ENCODE measurements at regions not wholly inside any gene's neighbourhood (a gene's known extent, or its start where the extent isn't known, plus 50 kb on each side); places are given as distances from the start of the nearest gene placed in this dataset.
"Not testable (repeated sequence)": the region's sequence is repeated elsewhere in the genome, so short reads cannot be mapped to it uniquely, and the experiment has no call there.

DNA sequence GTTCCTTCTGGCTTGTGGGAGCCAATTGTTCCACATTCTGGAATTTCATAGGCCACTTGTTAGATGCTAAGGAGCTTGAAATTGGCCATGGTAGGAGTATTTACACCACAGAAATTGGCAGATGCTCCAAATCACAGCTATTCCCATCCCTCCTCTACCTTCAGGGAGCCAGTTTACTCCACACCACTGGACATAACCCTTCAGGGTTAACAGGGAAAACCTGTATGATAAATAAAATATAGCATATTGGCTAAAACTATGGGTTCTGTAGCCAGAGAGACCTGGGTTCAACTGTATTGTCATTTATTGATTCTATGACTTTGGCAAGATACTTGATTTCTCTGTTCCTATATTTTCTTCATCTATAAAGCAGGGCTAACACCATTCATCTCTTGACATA lies 384.2 kb upstream of the PROK2 start:
- TF ChIP-seq, protein P1, sequence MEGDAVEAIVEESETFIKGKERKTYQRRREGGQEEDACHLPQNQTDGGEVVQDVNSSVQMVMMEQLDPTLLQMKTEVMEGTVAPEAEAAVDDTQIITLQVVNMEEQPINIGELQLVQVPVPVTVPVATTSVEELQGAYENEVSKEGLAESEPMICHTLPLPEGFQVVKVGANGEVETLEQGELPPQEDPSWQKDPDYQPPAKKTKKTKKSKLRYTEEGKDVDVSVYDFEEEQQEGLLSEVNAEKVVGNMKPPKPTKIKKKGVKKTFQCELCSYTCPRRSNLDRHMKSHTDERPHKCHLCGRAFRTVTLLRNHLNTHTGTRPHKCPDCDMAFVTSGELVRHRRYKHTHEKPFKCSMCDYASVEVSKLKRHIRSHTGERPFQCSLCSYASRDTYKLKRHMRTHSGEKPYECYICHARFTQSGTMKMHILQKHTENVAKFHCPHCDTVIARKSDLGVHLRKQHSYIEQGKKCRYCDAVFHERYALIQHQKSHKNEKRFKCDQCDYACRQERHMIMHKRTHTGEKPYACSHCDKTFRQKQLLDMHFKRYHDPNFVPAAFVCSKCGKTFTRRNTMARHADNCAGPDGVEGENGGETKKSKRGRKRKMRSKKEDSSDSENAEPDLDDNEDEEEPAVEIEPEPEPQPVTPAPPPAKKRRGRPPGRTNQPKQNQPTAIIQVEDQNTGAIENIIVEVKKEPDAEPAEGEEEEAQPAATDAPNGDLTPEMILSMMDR (IDR thresholded peaks at IDR 0.05): no peak
- no peak overlapping the region for H3K27ac ChIP-seq

DNA sequence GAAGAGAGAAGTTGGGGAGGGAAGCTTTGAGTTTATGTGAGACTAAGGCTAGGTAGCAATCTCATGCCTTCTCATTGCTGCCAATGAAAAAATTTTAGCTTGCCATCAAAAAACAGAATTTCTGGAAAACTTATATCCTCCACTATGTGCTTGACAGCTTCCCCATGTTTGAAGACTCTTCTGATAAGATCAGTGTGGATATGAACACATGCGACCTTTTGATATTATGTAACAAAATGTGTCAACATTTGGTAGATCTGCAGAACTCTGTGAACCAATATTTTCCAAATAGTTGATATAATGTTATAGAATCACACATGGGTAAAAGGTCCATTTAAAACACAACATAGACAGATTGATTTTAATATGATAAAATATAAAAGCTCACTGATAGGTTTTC lies 380.9 kb upstream of the PROK2 start:
- TF ChIP-seq, protein P1 (IDR thresholded peaks at IDR 0.05): no peak
- no peak for TF ChIP-seq ZFX (IDR thresholded peaks at IDR 0.05; ENCODE audit: borderline replicate concordance)
- H3K27ac ChIP-seq: no peak overlapping the region

DNA sequence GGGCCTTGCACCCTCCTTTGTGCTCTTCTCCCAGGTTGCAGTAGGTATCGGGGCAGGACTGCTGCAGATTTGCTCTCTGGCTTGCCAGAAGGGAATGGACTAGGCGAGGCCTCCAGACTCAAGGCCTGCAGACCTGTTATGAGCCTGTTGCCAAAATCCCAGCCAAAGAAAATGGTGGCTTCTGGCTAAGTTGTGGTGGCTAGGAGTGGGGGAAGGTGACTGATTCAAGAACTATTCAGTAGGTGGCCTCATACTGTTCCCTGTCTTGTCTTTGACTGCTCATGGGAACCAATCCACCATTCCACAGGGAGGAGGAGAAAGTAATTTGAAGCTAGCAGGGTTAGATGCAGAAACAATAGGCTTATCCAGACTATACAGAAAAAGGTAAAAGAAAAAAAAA lies 380.4 kb upstream of the PROK2 start:
- no peak for TF ChIP-seq ZFX (IDR thresholded peaks at IDR 0.05; ENCODE audit: borderline replicate concordance)
- TF ChIP-seq, protein P1 (IDR thresholded peaks at IDR 0.05): no peak
- no peak overlapping the region for H3K27ac ChIP-seq

DNA sequence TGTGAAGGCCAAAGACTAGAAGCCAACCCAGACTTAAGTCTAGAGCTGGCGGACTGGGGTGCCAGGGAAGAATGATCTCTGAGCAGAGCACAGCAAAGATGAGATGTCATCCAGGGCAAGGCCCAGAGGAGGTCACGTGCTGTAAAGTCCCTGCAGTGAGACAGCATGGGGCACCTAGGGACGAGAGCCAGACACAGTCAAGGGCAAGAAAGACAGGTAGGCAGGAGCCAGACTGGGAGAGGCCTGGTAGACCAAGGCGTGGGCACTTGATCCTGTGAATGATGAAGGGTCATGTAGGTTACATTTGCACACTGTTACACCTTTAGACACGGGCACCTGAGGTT lies 379.7 kb upstream of the PROK2 start:
- TF ChIP-seq, protein P1 (IDR thresholded peaks at IDR 0.05): no peak
- no peak for TF ChIP-seq ZFX (IDR thresholded peaks at IDR 0.05; ENCODE audit: borderline replicate concordance)
- no peak overlapping the region for H3K27ac ChIP-seq

DNA sequence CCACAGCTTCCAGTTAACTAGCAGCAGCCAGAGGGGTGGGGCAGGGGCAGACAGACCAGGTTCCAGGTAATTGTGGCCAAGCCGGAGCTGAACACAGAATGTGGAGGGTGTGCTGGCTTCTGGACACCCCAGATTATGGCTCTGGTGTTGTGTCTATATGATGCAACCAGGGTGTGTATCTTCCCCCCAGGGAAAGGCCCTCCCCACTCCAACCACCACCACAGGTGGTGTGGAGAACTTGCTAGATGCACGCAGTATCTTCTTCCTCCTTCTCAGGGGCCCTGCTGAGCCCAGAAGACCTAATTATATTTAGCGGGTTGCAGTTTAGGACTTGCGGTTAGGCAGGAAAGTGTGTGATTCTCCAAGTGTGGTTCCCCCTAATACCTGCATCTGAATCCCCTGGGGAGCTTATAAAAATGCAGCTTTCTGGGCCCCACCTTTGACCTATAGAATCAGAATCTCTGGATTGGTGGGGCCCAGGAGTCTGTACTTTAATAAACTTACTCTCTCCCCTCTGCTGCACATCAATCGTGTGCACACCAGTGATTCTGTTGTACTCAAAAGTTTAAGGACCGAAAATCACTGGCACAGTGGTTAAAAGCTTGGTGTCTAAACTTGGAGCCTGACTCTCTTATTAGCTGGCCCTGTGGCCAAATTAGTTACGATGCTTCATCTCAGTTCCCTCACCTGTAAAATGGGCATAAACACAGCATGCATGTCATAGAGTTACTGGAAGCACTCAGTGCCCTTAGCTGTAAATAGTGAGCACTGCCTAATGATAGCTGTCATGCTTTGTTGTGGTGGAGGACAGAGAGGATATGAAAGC lies 379.1 kb upstream of the PROK2 start:
- no peak overlapping the region for H3K27ac ChIP-seq

DNA sequence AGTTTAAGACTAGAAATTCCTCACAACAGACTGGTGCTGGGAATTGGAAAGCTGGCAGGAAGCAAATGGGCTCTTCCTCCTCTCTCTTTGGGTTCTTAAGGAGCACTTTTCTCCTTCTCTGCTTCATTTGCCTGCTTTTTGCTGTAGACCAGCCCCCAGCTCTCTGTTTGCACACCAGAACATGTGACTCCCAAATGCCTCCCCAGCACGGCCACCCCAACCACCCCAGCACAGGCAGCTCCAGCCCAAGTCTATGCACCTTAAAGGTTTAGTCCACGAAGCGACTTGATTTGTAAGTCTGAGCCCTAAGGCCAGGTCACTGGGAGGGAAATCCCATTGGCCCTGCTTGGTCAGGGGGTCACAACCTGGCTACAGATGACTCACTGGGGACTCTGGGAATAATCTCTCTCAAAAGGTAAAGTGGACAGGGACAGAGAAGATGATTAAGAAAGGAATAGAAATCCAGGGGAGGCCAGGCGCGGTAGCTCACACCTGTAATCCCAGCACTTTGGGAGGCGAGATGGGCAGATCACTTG lies 377.8 kb upstream of the PROK2 start:
- no peak for TF ChIP-seq ZFX (IDR thresholded peaks at IDR 0.05; ENCODE audit: borderline replicate concordance)
- TF ChIP-seq, protein P1 (IDR thresholded peaks at IDR 0.05): no peak
- no peak overlapping the region for H3K27ac ChIP-seq

More for the DNA sequence above, 379.1 kb upstream of the PROK2 start:
- TF ChIP-seq, protein P1 (IDR thresholded peaks at IDR 0.05): no peak
- no peak for TF ChIP-seq ZFX (IDR thresholded peaks at IDR 0.05; ENCODE audit: borderline replicate concordance)

DNA sequence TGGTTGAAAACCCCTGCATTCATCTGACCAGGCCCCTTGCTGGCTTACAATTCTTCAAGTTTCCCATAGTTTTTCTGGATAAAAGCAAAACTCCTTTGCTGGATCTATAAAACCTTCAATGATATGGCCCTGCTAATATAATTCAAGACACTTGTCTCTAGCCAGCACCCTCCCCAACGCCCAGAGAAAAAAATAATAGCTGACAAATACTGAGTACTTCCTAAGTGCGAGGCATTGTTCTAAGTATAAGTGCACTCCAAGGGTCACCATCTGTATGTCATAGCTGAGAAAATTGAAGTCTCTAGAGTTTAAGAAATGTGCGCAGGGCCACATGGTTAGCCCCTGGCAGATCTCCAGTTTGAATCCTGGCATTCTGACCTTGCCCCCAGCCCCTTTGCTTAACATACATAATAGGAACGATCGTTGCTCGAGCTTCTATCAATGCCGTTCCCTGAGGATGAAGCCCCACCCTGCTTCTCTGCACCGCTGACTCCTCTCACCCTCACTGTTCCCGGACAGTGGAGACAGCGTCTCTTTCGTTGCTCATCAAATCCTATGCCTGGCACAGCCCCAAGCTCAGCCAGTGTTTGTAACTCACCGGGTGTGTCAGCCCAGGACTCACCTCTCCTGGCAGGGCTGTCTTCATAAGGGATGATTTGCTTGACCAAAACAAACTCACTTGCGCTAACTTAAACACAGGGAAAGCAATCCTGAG lies 377.1 kb upstream of the PROK2 start:
- no peak overlapping the region for H3K27ac ChIP-seq

DNA sequence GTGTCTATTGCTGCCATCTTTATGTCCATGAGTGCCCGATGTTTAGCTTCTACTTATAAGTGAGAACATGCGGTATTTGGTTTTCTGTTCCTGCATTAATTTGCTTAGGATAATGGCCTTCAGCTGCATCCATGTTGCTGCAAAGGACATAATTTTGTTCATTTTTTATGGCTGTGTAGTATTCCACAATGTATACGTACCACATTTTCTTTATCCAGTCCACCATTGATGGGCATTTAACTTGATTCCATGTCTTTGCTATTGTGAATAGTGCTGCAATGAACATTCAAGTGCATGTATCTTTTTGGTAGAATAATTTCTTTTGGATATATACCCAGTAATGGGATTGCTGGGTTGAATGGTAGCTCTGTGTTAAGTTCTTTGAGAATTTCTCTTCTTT lies 376.3 kb upstream of the PROK2 start:
- H3K27ac ChIP-seq: not testable (repeated sequence)

More for the DNA sequence above, 377.1 kb upstream of the PROK2 start:
- TF ChIP-seq ZFX (IDR thresholded peaks at IDR 0.05; ENCODE audit: borderline replicate concordance): no peak
- TF ChIP-seq, protein P1 (IDR thresholded peaks at IDR 0.05): no peak
